IPS-NIHi7 (cell line): ENCODE measurements at regions not wholly inside any gene's neighbourhood (a gene's known extent, or its start where the extent isn't known, plus 50 kb on each side); places are given as distances from the start of the nearest gene placed in this dataset.

Source experiments
- DNase-seq: peaks from one replicate; pipeline ENCODE4 v3.0.0; 2012; ENCODE audit warnings: mixed read lengths; ENCODE audit errors: extremely low spot score

- no peak for DNase-seq
These were observed 158.6 kb upstream of the BDNF start for GRCh38 chr11:27858866-27859265.

- no peak for DNase-seq
These were observed 157.3 kb upstream of the BDNF start for GRCh38 chr11:27857588-27857987.

GRCh38 chr11:27857014-27857413, 156.8 kb upstream of the BDNF start:
- DNase-seq, result no peak

- no peak for DNase-seq
These were observed 148.2 kb upstream of the BDNF start for GRCh38 chr11:27848423-27848822.

GRCh38 chr11:27847496-27847895, 147.2 kb upstream of the BDNF start:
- DNase-seq, result no peak

- DNase-seq, result no peak
These were observed 142.0 kb upstream of the BDNF start for GRCh38 chr11:27842290-27842689.

GRCh38 chr11:27841023-27841422, 140.8 kb upstream of the BDNF start:
- DNase-seq, result no peak

- no peak for DNase-seq
These were observed 139.1 kb upstream of the BDNF start for GRCh38 chr11:27839226-27839913.

DNA sequence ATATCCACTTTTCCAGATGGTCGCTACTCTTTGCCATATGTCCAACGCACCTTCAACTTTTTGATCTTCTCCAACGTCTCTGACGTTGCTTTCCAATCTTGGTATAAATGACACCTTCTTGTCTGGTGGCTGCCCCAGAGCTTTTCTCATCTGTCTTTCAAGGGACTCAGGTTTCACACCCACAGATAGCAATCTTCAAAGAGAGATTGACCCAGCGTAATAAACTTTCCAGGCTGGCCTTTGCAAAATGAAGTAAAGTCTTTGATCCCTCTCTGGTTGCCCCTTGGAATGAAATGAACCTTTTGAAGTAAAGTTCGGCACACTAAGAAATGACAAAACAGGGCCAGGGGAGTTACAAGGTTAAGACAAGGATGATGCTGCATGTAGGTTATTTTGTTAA, 138.4 kb upstream of the BDNF start:
- no peak for DNase-seq

DNA sequence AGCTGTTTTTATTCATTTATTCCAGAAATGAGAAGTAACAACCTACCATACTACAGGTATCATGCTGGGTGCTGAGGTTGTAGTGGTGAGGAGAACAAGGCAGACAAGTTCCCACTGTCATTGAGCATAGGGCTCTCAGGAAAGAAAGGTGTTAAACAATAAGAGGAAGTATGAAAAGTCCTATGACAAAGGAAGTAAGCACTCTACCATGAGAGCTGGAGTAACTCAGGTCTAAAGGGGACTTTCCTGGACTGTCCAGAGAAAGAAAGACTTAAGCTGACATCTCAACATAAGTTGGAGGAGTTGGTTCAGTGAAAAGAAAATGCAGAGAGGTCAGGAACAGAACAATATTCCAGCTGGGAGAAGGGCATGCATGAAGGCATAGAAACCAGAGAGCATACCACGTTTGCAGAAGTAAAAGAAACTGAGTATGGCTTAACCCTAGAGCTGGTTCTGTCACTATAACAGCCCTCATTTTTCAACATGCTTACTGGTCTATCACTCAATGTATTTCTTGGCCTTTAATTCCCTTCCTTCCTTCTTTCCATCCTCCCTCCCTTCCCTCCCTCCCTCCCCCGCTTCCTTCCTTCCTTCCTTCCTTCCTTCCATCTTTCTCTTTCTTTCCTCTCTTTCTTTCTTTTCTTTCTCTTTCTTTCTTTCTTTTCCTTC, 137.8 kb upstream of the BDNF start:
- DNase-seq, result no peak

- DNase-seq, result no peak
These were observed 130.0 kb upstream of the BDNF start for GRCh38 chr11:27830206-27830605.

GRCh38 chr11:27820249-27820648, 120.0 kb upstream of the BDNF start:
- DNase-seq, result no peak

DNA sequence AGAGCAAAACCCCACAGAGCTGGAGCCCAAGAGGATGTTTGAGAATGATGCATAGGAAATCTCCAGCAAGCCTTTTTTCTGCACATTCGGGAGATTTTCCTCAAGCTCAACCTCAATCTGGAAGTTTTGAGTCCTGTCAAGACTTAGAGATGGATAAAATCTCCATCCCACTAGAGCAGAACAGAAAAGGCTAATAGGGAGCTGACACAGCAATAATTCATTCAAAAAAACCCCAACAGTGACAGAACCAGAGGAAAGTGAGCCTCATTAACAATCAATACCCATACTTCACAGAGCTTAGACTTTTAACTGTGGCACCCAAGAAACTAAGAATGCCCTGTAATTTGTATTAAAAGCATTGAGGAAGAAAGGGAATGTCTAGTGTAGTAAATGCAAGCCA, 115.9 kb upstream of the BDNF start:
- no peak for DNase-seq

- no peak for DNase-seq
These were observed 112.1 kb upstream of the BDNF start for GRCh38 chr11:27812341-27812740.

DNA sequence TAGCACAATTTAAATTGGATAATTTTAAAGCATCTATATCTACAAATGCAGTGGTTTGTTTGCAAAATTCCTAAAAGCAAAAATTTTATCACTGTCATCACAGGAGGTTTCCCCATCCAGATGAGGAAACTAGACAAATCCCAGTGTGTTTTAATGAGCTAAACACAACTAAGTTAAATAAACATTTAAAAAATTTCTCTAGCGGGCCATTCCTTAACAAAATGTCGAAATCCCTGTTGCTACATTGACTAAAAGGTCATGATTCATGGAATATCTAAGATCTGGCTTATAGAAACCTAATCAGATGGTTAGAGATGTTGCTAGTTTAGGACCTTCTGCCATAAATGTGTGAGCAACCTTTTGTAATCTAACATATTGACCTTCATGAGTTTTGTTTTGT, 107.3 kb upstream of the BDNF start:
- no peak for DNase-seq

- peak; percentile 72 for DNase-seq
These were observed 105.9 kb upstream of the BDNF start for GRCh38 chr11:27806122-27806521.

DNA sequence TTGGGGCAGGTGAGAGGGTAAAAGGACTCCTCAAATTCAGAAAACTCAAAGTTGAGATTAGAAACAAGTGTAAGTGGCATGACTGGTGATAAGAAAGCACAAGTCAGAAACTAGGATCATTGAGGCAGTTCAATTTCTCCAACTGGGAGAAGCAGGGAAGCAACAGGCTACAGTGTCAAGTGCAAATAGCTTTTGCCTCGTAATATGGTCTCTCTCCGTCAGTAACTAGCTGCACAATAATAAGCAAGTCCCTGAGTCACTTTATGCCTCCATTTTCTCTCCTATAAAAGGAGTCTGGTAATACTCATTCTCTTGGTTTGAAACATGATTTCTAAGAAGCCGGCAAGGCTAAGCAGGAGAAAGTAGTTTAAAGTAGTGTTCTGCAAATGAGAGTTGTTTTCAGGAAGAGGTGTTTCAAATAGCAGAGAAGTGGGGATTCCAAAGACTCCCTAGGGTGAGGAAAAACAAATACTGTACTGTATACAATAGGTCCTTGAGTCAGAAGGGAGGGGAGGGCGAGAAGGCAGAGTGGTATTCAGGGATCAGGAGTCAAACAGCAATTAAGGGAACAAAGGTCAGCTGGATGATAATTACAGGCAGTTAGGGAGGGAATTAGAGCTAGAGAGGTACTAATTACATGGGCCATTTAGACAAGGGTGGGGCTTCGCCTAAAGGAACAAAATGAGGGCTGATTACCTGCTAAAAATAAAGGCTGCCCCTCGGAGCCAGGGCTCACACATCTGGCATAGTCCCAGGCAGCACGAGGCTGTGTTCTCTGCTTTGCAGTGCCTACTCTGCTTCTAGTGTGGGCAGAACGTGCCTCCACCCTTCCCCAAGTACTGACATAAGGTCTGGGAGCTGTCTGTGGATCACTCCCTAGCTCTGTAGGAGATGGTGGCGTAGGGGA, 96.0 kb upstream of the BDNF start:
- peak; percentile 56 for DNase-seq

DNA sequence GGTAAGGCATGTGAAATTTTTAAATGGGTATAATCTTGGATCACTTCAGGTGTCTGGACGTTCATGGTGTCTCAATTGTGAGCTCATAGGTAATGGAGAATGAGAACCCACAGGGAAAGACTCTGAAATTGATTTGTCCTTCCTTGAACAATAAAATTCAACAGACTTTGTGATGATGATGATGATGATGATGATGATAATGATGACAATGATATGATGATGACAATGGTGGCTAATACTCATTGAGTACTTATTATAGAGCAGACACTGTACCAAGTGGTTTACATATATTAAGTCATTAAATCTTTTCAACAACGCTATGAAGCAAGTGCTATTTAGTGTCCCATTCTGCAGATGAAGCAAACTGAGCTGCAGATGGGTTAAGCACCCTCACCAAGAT, 86.6 kb upstream of the BDNF start:
- no peak for DNase-seq

DNA sequence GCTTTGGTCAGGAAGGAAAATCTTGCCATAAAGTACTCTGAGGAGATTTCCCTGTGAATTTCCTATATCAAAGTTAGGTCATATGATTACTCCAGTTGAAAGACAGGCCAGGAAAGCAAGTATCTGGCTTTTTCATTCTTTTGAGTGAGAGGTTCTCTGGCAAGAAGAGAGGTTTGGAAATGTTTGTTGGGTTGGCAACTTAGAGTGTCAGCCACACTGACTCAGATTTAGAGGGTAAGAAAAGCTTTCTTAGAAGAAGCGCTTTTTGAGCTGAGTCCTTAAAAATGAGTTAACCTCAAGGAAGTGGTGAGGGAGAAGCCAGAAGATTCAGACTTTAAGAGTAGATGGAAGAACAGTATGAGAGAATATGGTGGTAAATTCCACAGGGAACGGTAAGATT, 86.1 kb upstream of the BDNF start:
- DNase-seq, result no peak

DNA sequence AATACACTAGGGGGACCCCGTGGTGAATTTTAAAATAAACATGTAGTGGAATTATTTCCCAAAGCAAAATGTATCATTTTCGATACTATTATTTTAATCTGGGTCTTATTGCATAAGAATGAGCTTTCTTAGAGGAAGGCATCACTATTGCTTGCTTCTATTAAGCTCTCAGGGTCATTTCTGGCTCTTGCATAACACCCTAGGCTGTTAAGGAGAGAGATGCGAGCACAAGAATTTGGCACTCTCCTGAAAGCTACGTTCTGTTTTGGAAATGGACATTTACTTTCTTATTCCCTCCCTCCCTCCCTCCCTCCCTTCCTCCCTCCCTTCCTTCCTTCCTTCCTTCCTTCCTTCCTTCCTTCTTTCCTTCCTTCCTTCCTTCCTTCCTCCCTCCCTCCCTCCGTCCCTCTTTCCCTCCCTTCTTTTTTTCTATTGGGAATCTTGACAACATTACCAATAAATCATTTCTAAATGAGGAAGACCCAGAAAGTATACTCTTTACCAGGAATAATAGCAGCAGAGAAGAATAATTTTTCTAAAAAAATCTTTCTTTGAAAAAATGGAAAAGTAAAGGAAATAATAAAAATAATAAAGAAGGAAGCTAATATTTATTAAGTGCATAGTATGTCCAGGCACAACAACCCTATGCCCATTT, 83.6 kb upstream of the BDNF start:
- DNase-seq, result no peak

DNA sequence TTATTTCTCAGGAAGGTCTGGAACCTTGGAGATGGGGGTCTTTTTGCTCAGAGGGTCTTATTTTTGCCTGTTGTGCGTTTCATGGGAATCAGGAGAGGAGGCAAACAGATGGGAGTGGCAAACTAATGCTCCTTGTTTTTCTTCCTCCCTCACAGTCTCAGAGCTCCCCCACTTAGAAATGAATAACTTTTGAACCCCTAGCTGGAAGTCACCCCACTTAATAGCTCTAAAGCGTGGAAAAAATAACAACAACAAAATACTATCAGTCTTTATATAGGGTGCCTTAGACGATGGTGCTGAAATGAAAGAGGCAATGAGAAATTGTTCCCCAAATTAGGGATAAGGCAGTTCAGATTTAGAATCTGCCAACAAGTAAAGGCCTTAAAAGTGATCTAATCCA, 76.8 kb upstream of the BDNF start:
- DNase-seq, result no peak

- DNase-seq, result no peak
These were observed 73.6 kb upstream of the BDNF start for GRCh38 chr11:27773884-27774283.
